ENCODE measurements at regions not wholly inside any gene's neighbourhood (a gene's known extent, or its start where the extent isn't known, plus 50 kb on each side); places are given as distances from the start of the nearest gene placed in this dataset.

- TF ChIP-seq POLR2A (IDR thresholded peaks at IDR 0.05; ENCODE audit: low read depth, low read length), result no peak
- TF ChIP-seq TAF1 (IDR thresholded peaks at IDR 0.05; ENCODE audit: low read depth, low read length), result no peak
- no peak for TF ChIP-seq POU2F2 (IDR thresholded peaks at IDR 0.05; ENCODE audit: low read depth, low read length)
Observed at GRCh38 chr15:47934342-47934741, 186.4 kb upstream of the SLC24A5 start.

All from GM12891 (cell line).